Esophagus (tissue), 2 donors: ENCODE measurements at regions not wholly inside any gene's neighbourhood (a gene's known extent, or its start where the extent isn't known, plus 50 kb on each side); places are given as distances from the start of the nearest gene placed in this dataset.

ENCODE experiments used
- H3K27ac ChIP-seq, 2 donors: one replicate each; pipeline ENCODE4 v1.5.1; 2013; ENCODE audit warnings: low read depth in 2 of 2, mild to moderate bottlenecking in 2 of 2, inconsistent platforms in 1 of 2, low read length in 1 of 2, moderate library complexity in 1 of 2
- H3K27me3 ChIP-seq, 2 donors: one replicate each; pipeline ENCODE4 v1.6.1; 2013; ENCODE audit warnings: low read length in 2 of 2, control low read depth in 1 of 2, mild to moderate bottlenecking in 1 of 2; ENCODE audit not compliant: insufficient read depth in 2 of 2, control insufficient read depth in 1 of 2
- H3K36me3 ChIP-seq, 2 donors: one replicate each; pipeline ENCODE4 v1.6.1; 2013; ENCODE audit warnings: low read length in 1 of 2; ENCODE audit not compliant: control insufficient read depth in 2 of 2, insufficient read depth in 2 of 2
- H3K4me1 ChIP-seq, 2 donors: one replicate each; pipeline ENCODE4 v1.6.1; 2013; ENCODE audit warnings: low read length in 1 of 2; ENCODE audit not compliant: control insufficient read depth in 2 of 2, insufficient read depth in 2 of 2
- H3K4me3 ChIP-seq, 2 donors: one replicate each; pipeline ENCODE4 v1.5.1; 2013; ENCODE audit warnings: low read length in 2 of 2, mild to moderate bottlenecking in 2 of 2, low read depth in 1 of 2, moderate library complexity in 1 of 2
- H3K9me3 ChIP-seq, 2 donors: one replicate each; pipeline ENCODE4 v1.6.1; 2013; ENCODE audit warnings: mild to moderate bottlenecking in 2 of 2, low read depth in 1 of 2, low read length in 1 of 2, moderate library complexity in 1 of 2; ENCODE audit not compliant: control insufficient read depth in 2 of 2, insufficient read depth in 1 of 2
- WGBS, 2 donors: extraction: QIAGEN DNeasy Blood & Tissue Kit; methylation state at CpG; one replicate each; pipeline ENCODE4 v1.1.7; 2013; 5-methylcytosine and 5-hydroxymethylcytosine counted together
- donor health status: healthy with polysubstance abuse.
- donor health status: Bipolar disorder and iron deficiency.

- Histone ChIP-seq H3K4me1 (no peaks in the 10 kb centered on the region), H3K9me3 (no peaks in the 10 kb centered on the region), H3K27me3 (no peaks in the 10 kb centered on the region), H3K36me3 (no peaks in the 10 kb centered on the region), H3K4me3 (no peak overlapping the region), H3K27ac (no peak overlapping the region)
- 88 to 93% methylated on average over 3 of the region's 3 CpGs for WGBS, 2 donors
These were observed 258.4 kb upstream of the MARCKS start for GRCh38 chr6:113598786-113599185.

GRCh38 chr6:113599444-113599843 is 257.7 kb upstream of the MARCKS start:
- no peak overlapping the region for H3K27ac ChIP-seq
- no peaks in the 10 kb centered on the region for H3K27me3 ChIP-seq
- no peak overlapping the region for H3K4me3 ChIP-seq
- H3K9me3 ChIP-seq: no peaks in the 10 kb centered on the region
- no peaks in the 10 kb centered on the region for H3K36me3 ChIP-seq
- H3K4me1 ChIP-seq: no peaks in the 10 kb centered on the region

- H3K4me3 ChIP-seq: no peak overlapping the region
- no peaks in the 10 kb centered on the region for H3K36me3 ChIP-seq
- WGBS, 2 donors: 78 to 81% methylated on average over 2 of the region's 2 CpGs
- H3K27ac ChIP-seq: no peak overlapping the region
- no peaks in the 10 kb centered on the region for H3K4me1 ChIP-seq
- H3K27me3 ChIP-seq: no peaks in the 10 kb centered on the region
- H3K9me3 ChIP-seq: no peaks in the 10 kb centered on the region
These were observed 256.4 kb upstream of the MARCKS start for GRCh38 chr6:113600551-113601339.

DNA sequence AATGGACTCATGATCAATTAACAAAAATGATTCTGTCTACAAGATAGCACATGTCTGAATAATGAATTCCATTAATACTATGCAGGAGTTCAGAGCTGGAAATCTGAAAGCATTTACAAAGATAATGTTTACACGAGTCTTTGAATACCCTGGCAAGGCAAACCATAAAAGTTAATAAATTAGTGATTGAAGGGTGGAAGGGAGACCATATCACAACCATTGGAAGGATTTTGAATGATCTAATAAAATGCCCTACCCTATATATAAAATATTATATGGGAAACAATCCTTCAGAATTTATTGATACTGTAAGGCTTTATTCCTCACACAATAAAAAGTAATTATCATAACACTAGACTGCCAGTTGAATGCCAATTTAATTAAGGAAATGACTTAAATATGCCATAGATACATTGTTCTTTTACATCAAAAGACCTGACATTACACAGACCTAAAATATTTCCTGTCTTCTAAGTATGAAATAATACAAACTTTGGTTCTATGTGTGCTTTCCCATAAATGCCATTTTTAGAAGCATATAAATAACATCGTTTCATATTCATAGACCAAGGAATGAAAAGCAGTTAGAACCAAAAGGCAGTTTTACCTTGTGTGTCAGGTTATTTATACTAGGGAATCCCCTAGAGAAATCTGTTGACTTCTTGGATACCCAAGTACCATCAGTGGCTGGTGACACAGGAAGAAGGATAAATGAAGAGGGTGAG is 249.2 kb upstream of the MARCKS start:
- 55 to 56% methylated on average over 2 of the region's 2 CpGs for WGBS, 2 donors
- no peaks in the 10 kb centered on the region for H3K36me3 ChIP-seq
- H3K4me1 ChIP-seq: no peaks in the 10 kb centered on the region
- no peak overlapping the region for H3K4me3 ChIP-seq
- no peaks in the 10 kb centered on the region for H3K9me3 ChIP-seq
- no peak overlapping the region for H3K27ac ChIP-seq
- H3K27me3 ChIP-seq: no peaks in the 10 kb centered on the region

DNA sequence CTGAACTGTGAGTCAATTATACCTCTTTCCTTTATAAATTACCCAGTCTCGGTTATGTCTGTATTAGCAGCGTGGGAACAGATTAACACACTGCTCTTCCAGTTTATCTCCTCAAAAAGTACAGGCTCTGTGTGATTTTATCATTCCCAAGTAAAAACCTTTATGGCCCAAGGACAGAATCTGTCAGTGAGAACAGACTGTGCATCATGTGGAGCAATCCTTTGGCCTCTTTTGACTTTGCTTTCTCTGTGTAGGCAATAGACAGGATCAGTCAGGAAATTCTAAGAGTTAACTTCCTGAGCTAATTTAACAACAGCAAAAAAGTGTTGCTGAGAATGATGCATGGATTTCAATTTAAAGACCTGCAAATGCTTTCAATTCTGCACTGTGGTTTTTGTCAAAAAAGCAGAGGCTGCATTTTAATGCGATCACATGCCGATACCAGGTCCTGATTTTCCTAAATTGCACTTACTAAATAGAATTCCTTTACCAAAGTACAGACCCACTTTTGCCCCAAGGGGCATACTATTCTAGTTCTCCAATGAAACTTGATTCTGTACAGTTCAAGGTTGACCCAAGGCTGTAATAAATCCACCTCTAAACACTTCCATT is 246.7 kb upstream of the MARCKS start:
- no peak overlapping the region for H3K4me3 ChIP-seq
- no peaks in the 10 kb centered on the region for H3K36me3 ChIP-seq
- H3K4me1 ChIP-seq: no peaks in the 10 kb centered on the region
- no peak overlapping the region for H3K27ac ChIP-seq
- H3K9me3 ChIP-seq: no peaks in the 10 kb centered on the region
- 88 to 89% methylated on average over 4 of the region's 4 CpGs for WGBS, 2 donors
- H3K27me3 ChIP-seq: no peaks in the 10 kb centered on the region

DNA sequence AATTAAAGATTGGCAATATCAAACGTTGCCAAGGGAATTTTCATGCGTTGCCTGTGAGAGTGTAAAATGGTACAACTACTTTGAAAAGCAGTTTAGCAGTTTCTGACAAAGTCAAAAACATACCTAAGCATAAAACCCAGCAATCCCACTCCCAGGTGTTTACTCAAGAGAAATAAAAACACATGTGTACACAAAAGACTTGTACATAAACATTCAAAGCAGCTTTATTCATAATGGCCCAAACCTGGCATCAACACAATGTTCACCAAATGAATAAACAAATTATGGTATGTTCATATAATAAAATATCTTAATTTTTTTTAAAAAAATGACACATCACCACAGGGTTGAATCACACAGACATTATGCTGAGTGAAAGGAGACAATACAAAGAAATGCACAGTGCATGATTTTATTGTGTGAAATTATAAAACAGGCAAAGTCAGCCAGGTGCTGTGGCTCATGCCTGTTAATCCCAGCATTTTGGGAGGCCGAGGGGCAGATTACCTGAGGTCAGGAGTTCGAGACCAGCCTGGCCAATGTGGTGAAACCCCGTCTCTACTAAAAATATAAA is 240.4 kb upstream of the MARCKS start:
- 77 to 79% methylated on average over 5 of the region's 5 CpGs for WGBS, 2 donors
- Histone ChIP-seq H3K4me1 (no peaks in the 10 kb centered on the region), H3K36me3 (no peaks in the 10 kb centered on the region)

GRCh38 chr6:113619077-113619476 is 238.1 kb upstream of the MARCKS start:
- no peak overlapping the region for H3K4me3 ChIP-seq
- H3K36me3 ChIP-seq: peaks cover 0 to 2% of the 10 kb centered on the region in 2 donors
- 82 to 85% methylated on average over 4 of the region's 4 CpGs for WGBS, 2 donors
- H3K9me3 ChIP-seq: no peaks in the 10 kb centered on the region
- H3K27ac ChIP-seq: no peak overlapping the region
- H3K4me1 ChIP-seq: no peaks in the 10 kb centered on the region
- H3K27me3 ChIP-seq: no peaks in the 10 kb centered on the region

More for the DNA sequence above, 240.4 kb upstream of the MARCKS start:
- no peak overlapping the region for H3K4me3 ChIP-seq
- no peaks in the 10 kb centered on the region for H3K27me3 ChIP-seq
- no peaks in the 10 kb centered on the region for H3K9me3 ChIP-seq
- no peak overlapping the region for H3K27ac ChIP-seq

DNA sequence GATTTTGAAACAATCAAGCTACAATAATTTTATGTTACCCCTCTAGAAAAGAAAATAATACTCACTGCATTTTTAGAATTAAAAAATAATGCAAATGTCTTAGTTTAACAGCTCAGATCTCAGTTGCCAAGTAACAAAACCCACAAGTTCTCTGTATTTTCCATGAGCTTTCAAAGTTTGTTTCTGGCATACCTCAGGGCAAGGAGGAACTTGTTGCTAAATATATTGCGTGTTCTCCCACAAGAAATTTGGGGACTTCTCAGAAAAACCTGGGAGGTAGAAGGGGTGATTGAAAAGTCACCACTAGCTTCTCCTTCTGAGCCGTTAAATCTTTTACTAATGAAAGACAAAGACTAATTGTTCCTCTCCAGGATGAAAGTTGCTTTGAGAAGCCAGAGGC is 236.8 kb upstream of the MARCKS start:
- H3K27ac ChIP-seq: no peak overlapping the region
- no peaks in the 10 kb centered on the region for H3K9me3 ChIP-seq
- 36 to 56% methylated on average over 2 of the region's 2 CpGs for WGBS, 2 donors
- H3K27me3 ChIP-seq: no peaks in the 10 kb centered on the region
- peaks cover 0 to 2% of the 10 kb centered on the region in 2 donors for H3K36me3 ChIP-seq
- no peaks in the 10 kb centered on the region for H3K4me1 ChIP-seq
- H3K4me3 ChIP-seq: no peak overlapping the region

- 75 to 82% methylated on average over 5 of the region's 5 CpGs for WGBS, 2 donors
These were observed 234.9 kb upstream of the MARCKS start for GRCh38 chr6:113622254-113622653.

More at GRCh38 chr6:113622254-113622653, 234.9 kb upstream of the MARCKS start:
- H3K4me1 ChIP-seq: no peaks in the 10 kb centered on the region
- H3K4me3 ChIP-seq: no peak overlapping the region
- no peak overlapping the region for H3K27ac ChIP-seq
- no peaks in the 10 kb centered on the region for H3K27me3 ChIP-seq
- no peaks in the 10 kb centered on the region for H3K9me3 ChIP-seq
- H3K36me3 ChIP-seq: peaks cover 2% of the 10 kb centered on the region in 2 donors
